Tibial nerve (tissue), 4 donors: ENCODE measurements at regions not wholly inside any gene's neighbourhood (a gene's known extent, or its start where the extent isn't known, plus 50 kb on each side); places are given as distances from the start of the nearest gene placed in this dataset.

Experiments
- EP300 ChIP-seq, 2 donors: sonication (generic); formaldehyde crosslinking; IDR thresholded peaks; one replicate each; pipeline ENCODE4 v1.6.1; 2017; ENCODE audit warnings: antibody characterized with exemption in 2 of 2, mild to moderate bottlenecking in 1 of 2
- POLR2A ChIP-seq, 2 donors: fragments of 450-650 bp; IDR thresholded peaks; one replicate each; pipeline ENCODE4 v1.6.1; 2017; ENCODE audit warnings: antibody characterized with exemption in 2 of 2, mild to moderate bottlenecking in 2 of 2, moderate library complexity in 2 of 2
- TF ChIP-seq, protein P1 (sequence below), 5 experiments: fragments of 200-600 bp in 3 of 5; fragments of 450-650 bp in 2 of 5; sonication (generic) in 3 of 5; IDR thresholded peaks; one replicate each; pipeline ENCODE4 v1.5.1; 2016 to 2019; ENCODE audit warnings: antibody characterized with exemption in 5 of 5, mild to moderate bottlenecking in 3 of 5, moderate library complexity in 2 of 5

DNA sequence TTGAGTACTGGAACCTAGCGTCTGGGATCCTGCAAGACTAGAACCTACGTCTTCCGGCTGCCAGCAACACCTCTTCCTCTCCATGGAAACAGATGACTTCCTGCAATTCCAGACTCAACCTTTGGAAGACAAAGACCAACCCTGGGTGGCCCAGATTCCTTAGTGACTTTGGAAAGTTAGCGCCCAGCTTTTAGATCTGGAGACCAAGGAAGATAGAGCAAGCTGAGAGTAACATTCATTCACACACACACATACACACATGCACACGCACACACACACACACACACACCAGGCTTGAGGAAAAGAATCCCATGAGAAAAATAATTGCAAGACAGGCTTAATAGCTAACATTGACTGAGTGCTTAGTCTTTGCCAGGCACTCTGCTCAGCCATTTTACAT, 788.9 kb downstream of the UQCRFS1 start:
- TF ChIP-seq, protein P1, sequence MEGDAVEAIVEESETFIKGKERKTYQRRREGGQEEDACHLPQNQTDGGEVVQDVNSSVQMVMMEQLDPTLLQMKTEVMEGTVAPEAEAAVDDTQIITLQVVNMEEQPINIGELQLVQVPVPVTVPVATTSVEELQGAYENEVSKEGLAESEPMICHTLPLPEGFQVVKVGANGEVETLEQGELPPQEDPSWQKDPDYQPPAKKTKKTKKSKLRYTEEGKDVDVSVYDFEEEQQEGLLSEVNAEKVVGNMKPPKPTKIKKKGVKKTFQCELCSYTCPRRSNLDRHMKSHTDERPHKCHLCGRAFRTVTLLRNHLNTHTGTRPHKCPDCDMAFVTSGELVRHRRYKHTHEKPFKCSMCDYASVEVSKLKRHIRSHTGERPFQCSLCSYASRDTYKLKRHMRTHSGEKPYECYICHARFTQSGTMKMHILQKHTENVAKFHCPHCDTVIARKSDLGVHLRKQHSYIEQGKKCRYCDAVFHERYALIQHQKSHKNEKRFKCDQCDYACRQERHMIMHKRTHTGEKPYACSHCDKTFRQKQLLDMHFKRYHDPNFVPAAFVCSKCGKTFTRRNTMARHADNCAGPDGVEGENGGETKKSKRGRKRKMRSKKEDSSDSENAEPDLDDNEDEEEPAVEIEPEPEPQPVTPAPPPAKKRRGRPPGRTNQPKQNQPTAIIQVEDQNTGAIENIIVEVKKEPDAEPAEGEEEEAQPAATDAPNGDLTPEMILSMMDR (IDR thresholded peaks at IDR 0.05), result no peak
- no peak for TF ChIP-seq POLR2A (IDR thresholded peaks at IDR 0.05)
- no peak for TF ChIP-seq EP300 (IDR thresholded peaks at IDR 0.05)
